Nephron (organoid): ENCODE measurements at regions not wholly inside any gene's neighbourhood (a gene's known extent, or its start where the extent isn't known, plus 50 kb on each side); places are given as distances from the start of the nearest gene placed in this dataset.

Experiments used
- H3K27ac Mint-ChIP-seq, 3 experiments: 2 replicates each; pipeline ENCODE4 v1.8.0; 2020; ENCODE audit warnings: mixed read lengths in 3 of 3, mild to moderate bottlenecking in 2 of 3, moderate library complexity in 1 of 3
- H3K27me3 Mint-ChIP-seq: 2 replicates; pipeline ENCODE4 v1.8.0; 2021; ENCODE audit warnings: low read depth, mild to moderate bottlenecking, moderate library complexity, mixed read lengths
- H3K36me3 Mint-ChIP-seq: 2 replicates; pipeline ENCODE4 v1.8.0; 2020; ENCODE audit warnings: low read depth, mixed read lengths
- H3K4me1 Mint-ChIP-seq: 2 replicates; pipeline ENCODE4 v1.8.0; 2020; ENCODE audit warnings: mixed read lengths
- H3K4me3 Mint-ChIP-seq, 3 experiments: 2 replicates each; pipeline ENCODE4 v1.8.0; 2020; ENCODE audit warnings: mild to moderate bottlenecking in 3 of 3, mixed read lengths in 3 of 3, moderate library complexity in 2 of 3
- H3K9me3 Mint-ChIP-seq: 2 replicates; pipeline ENCODE4 v1.8.0; 2020; ENCODE audit warnings: mixed read lengths
- TF ChIP-seq, protein P1 (sequence below), 3 experiments: fragments of 200-600 bp; sonication (generic); IDR thresholded peaks; one replicate each; pipeline ENCODE4 v1.5.0; 2021; ENCODE audit warnings: antibody characterized with exemption in 3 of 3; ENCODE audit not compliant: unreplicated experiment in 3 of 3

GRCh38 chr7:94829987-94830386 lies 77.4 kb upstream of the PPP1R9A start:
- TF ChIP-seq, protein P1, sequence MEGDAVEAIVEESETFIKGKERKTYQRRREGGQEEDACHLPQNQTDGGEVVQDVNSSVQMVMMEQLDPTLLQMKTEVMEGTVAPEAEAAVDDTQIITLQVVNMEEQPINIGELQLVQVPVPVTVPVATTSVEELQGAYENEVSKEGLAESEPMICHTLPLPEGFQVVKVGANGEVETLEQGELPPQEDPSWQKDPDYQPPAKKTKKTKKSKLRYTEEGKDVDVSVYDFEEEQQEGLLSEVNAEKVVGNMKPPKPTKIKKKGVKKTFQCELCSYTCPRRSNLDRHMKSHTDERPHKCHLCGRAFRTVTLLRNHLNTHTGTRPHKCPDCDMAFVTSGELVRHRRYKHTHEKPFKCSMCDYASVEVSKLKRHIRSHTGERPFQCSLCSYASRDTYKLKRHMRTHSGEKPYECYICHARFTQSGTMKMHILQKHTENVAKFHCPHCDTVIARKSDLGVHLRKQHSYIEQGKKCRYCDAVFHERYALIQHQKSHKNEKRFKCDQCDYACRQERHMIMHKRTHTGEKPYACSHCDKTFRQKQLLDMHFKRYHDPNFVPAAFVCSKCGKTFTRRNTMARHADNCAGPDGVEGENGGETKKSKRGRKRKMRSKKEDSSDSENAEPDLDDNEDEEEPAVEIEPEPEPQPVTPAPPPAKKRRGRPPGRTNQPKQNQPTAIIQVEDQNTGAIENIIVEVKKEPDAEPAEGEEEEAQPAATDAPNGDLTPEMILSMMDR (IDR thresholded peaks at IDR 0.05; ENCODE audit: unreplicated experiment in 3 of 3) = no peak
- Mint-ChIP-seq H3K4me1 (no peaks in the 10 kb centered on the region), H3K27me3 (no peaks in the 10 kb centered on the region), H3K36me3 (peaks cover 4% of the 10 kb centered on the region), H3K9me3 (peaks cover 27% of the 10 kb centered on the region), H3K27ac (no peak overlapping the region), H3K4me3 (no peak overlapping the region)

DNA sequence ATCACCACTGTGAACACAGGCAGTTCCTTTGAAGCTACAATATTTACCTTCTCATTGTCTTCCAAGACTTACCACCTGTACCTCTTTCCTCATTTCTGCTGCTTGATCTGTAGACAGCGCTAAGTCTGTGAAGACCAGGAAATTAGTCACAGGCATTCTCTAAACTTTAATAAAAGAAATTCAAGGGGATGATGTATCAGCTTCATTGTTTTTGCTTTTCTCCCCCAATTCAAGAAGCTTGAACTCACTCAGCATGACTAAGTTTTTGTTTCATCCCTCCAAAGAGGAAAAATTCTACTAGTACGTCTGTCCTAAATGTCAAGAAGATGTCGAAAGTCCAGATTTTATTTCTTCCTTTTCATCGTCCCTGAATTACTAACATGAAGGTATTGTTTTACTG lies 75.3 kb upstream of the PPP1R9A start:
- Mint-ChIP-seq H3K27me3 (no peaks in the 10 kb centered on the region), H3K27ac (no peak overlapping the region), H3K9me3 (peaks cover 19% of the 10 kb centered on the region), H3K36me3 (peaks cover 4% of the 10 kb centered on the region), H3K4me1 (no peaks in the 10 kb centered on the region), H3K4me3 (no peak overlapping the region)
- TF ChIP-seq, protein P1 (IDR thresholded peaks at IDR 0.05; ENCODE audit: unreplicated experiment in 3 of 3) = no peak

DNA sequence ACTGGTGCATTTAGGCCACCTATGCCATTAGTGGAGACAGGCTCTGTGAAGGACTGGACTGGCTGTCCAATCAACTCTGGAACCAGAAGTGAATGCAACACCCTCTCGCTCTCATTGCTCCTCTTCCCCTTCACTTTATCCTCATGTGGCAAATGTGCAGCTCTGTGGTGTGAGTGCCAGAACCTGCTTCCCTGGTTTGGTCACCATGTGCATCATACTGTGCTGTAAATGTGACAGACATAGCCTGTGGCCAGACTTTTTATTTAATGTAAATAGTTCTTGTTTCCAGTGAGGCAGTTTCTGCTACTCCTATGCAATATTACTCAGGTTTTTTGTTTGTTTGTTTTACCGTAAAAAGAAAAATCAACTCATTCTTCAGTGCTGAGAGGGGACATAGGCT lies 73.0 kb upstream of the PPP1R9A start:
- TF ChIP-seq, protein P1 (IDR thresholded peaks at IDR 0.05; ENCODE audit: unreplicated experiment in 3 of 3) = no peak
- no peaks in the 10 kb centered on the region for H3K4me1 Mint-ChIP-seq
- peaks cover 19% of the 10 kb centered on the region for H3K36me3 Mint-ChIP-seq
- no peaks in the 10 kb centered on the region for H3K27me3 Mint-ChIP-seq
- no peak overlapping the region for H3K4me3 Mint-ChIP-seq
- peaks cover 32% of the 10 kb centered on the region for H3K9me3 Mint-ChIP-seq
- no peak overlapping the region for H3K27ac Mint-ChIP-seq

- Mint-ChIP-seq H3K9me3 (peaks cover 47% of the 10 kb centered on the region), H3K36me3 (peaks cover 17% of the 10 kb centered on the region), H3K27ac (no peak overlapping the region), H3K27me3 (no peaks in the 10 kb centered on the region), H3K4me1 (no peaks in the 10 kb centered on the region), H3K4me3 (no peak overlapping the region)
- TF ChIP-seq, protein P1 (IDR thresholded peaks at IDR 0.05; ENCODE audit: unreplicated experiment in 3 of 3) = no peak
Measured at GRCh38 chr7:94838717-94839116, 68.7 kb upstream of the PPP1R9A start.

- Mint-ChIP-seq H3K4me1 (no peaks in the 10 kb centered on the region), H3K27me3 (no peaks in the 10 kb centered on the region), H3K9me3 (peaks cover 55% of the 10 kb centered on the region), H3K27ac (no peak overlapping the region), H3K36me3 (peaks cover 18% of the 10 kb centered on the region), H3K4me3 (no peak overlapping the region)
- TF ChIP-seq, protein P1 (IDR thresholded peaks at IDR 0.05; ENCODE audit: unreplicated experiment in 3 of 3) = no peak
Measured at GRCh38 chr7:94843553-94843952, 63.8 kb upstream of the PPP1R9A start.

GRCh38 chr7:94848531-94848930 lies 58.9 kb upstream of the PPP1R9A start:
- H3K4me1 Mint-ChIP-seq = no peaks in the 10 kb centered on the region
- peaks cover 15% of the 10 kb centered on the region for H3K36me3 Mint-ChIP-seq
- TF ChIP-seq, protein P1 (IDR thresholded peaks at IDR 0.05; ENCODE audit: unreplicated experiment in 3 of 3) = no peak
- no peak overlapping the region for H3K4me3 Mint-ChIP-seq
- peaks cover 25% of the 10 kb centered on the region for H3K9me3 Mint-ChIP-seq
- no peak overlapping the region for H3K27ac Mint-ChIP-seq
- no peaks in the 10 kb centered on the region for H3K27me3 Mint-ChIP-seq
